Endothelial cell of umbilical vein (primary cell): ENCODE measurements at regions not wholly inside any gene's neighbourhood (a gene's known extent, or its start where the extent isn't known, plus 50 kb on each side); places are given as distances from the start of the nearest gene placed in this dataset.
A peak's percentile ranks its signal among the peaks of the same experiment; 100 is the strongest.

Experiments
- BruUV-seq: library from RNA; stranded (reverse); fragments of 400-500 nt; replicated peaks from 2 replicates; lab custom pipeline; 2021; lab: Mats Ljungman, UMichigan
- CTCF ChIA-PET: fragments of 300-600, 350-600 bp; sonication (Branson Sonifier 250); formaldehyde crosslinking; loops from one replicate; lab custom pipeline; 2021; ENCODE audit warnings: antibody characterized with exemption, inconsistent platforms; lab: Charles Lee
- POLR2A ChIA-PET: fragments of 300-600, 350-600 bp; sonication (Branson Sonifier 250); formaldehyde crosslinking; loops from one replicate; lab custom pipeline; 2021; ENCODE audit warnings: antibody characterized with exemption, inconsistent platforms; lab: Charles Lee
- DNase-seq: peaks from one replicate; pipeline ENCODE4 v3.0.0-alpha.2; 2011; ENCODE audit warnings: low read depth, low spot score
- FAIRE-seq: peaks from 2 replicates; lab custom pipeline; 2011; peaks lifted over from hg19 to GRCh38; lab: Jason Lieb, UNC
- H2AFZ ChIP-seq: 2 replicates; pipeline ENCODE4 v1.6.0; 2012; ENCODE audit warnings: low read depth, low read length, control low read depth, inconsistent platforms
- H3K27ac ChIP-seq: 2 replicates; pipeline ENCODE4 v1.5.1; 2011; ENCODE audit warnings: low read depth, mild to moderate bottlenecking, control low read depth, low read length, moderate library complexity; ENCODE audit not compliant: insufficient read depth
- H3K27me3 ChIP-seq, 2 experiments: 2 replicates each; pipeline versions ENCODE4 v1.6.0 to v1.6.1; 2011; ENCODE audit warnings: low read length in 2 of 2, mixed read lengths in 1 of 2; ENCODE audit not compliant: control insufficient read depth in 2 of 2, insufficient read depth in 2 of 2
- H3K36me3 ChIP-seq, 2 experiments: 2 replicates in 1 of 2; 3 replicates in 1 of 2; pipeline ENCODE4 v1.5.1; 2011; ENCODE audit warnings: low read length in 2 of 2, mild to moderate bottlenecking in 1 of 2, moderate library complexity in 1 of 2; ENCODE audit not compliant: control insufficient read depth in 2 of 2, insufficient read depth in 2 of 2; ENCODE audit errors: extremely low read depth in 1 of 2
- H3K4me1 ChIP-seq: 3 replicates; pipeline ENCODE4 v1.5.1; 2011; ENCODE audit warnings: mild to moderate bottlenecking, low read length; ENCODE audit not compliant: control insufficient read depth, insufficient read depth; ENCODE audit errors: extremely low read depth
- H3K4me2 ChIP-seq: 2 replicates; pipeline ENCODE4 v1.6.1; 2011; ENCODE audit warnings: low read length, control low read depth, mixed read lengths; ENCODE audit not compliant: insufficient read depth
- H3K4me3 ChIP-seq, 3 experiments: fragments of 200-600 bp in 1 of 3; sonication (generic), shearing (Covaris generic) in 1 of 3; replicated peaks in 1 of 3; 2 replicates each; pipeline ENCODE4 v1.5.1; 2011 to 2016; ENCODE audit warnings: control low read depth in 3 of 3, low read length in 3 of 3, mild to moderate bottlenecking in 2 of 3, inconsistent platforms in 1 of 3, low read depth in 1 of 3, moderate library complexity in 1 of 3; ENCODE audit not compliant: insufficient read depth in 1 of 3
- H3K79me2 ChIP-seq: 2 replicates; pipeline ENCODE4 v1.6.0; 2012; ENCODE audit warnings: low read length, inconsistent platforms; ENCODE audit not compliant: control insufficient read depth, insufficient read depth
- H3K9ac ChIP-seq: replicated peaks from 2 replicates; pipeline ENCODE3; 2011; ENCODE audit warnings: low read length, control low read depth; ENCODE audit not compliant: insufficient read depth; ENCODE audit errors: extremely low read depth
- H3K9me1 ChIP-seq: replicated peaks from 3 replicates; pipeline ENCODE4 v1.6.0; 2011; ENCODE audit warnings: mild to moderate bottlenecking, low read length; ENCODE audit not compliant: control insufficient read depth, insufficient read depth; ENCODE audit errors: extremely low read depth
- H3K9me3 ChIP-seq: replicated peaks from 2 replicates; pipeline ENCODE4 v1.5.1; 2012; ENCODE audit warnings: low read length, inconsistent platforms; ENCODE audit not compliant: control insufficient read depth, insufficient read depth
- H4K20me1 ChIP-seq: replicated peaks from 2 replicates; pipeline ENCODE3; 2011; ENCODE audit warnings: mild to moderate bottlenecking, low read length; ENCODE audit not compliant: control insufficient read depth, insufficient read depth; ENCODE audit errors: extremely low read depth
- EZH2 ChIP-seq: IDR thresholded peaks from 2 replicates; pipeline ENCODE4 v1.6.1; 2012; ENCODE audit warnings: borderline replicate concordance, low read depth, mild to moderate bottlenecking, moderate library complexity, low read length, inconsistent platforms; ENCODE audit not compliant: severe bottlenecking
- FOS ChIP-seq: IDR thresholded peaks from 2 replicates; pipeline ENCODE4 v1.6.1; 2011; ENCODE audit warnings: mild to moderate bottlenecking, low read length, moderate library complexity, borderline replicate concordance; ENCODE audit not compliant: insufficient read depth
- GATA2 ChIP-seq: IDR thresholded peaks from 2 replicates; pipeline ENCODE4 v1.7.0; 2011; ENCODE audit warnings: low read depth, mild to moderate bottlenecking, moderate library complexity, mixed read lengths, low read length; ENCODE audit not compliant: insufficient read length, insufficient read depth
- JUN ChIP-seq: IDR thresholded peaks from 2 replicates; pipeline ENCODE4 v1.6.1; 2011; ENCODE audit warnings: borderline replicate concordance, low read depth; ENCODE audit not compliant: insufficient read length, insufficient read depth
- MYC ChIP-seq: IDR thresholded peaks from one replicate; pipeline ENCODE4 v1.6.1; 2011; ENCODE audit warnings: mild to moderate bottlenecking, low read depth, low read length
- POLR2A ChIP-seq: IDR thresholded peaks from 2 replicates; pipeline ENCODE4 v1.6.1; 2012; ENCODE audit warnings: low read depth, mild to moderate bottlenecking, control low read depth, low read length
- POLR2AphosphoS5 ChIP-seq: IDR thresholded peaks from 2 replicates; pipeline ENCODE4 v1.6.1; 2012; ENCODE audit warnings: low read depth, mild to moderate bottlenecking, control low read depth, low read length, moderate library complexity; ENCODE audit not compliant: insufficient read depth
- dilution Hi-C: fragments of 300-500 bp; cut with MboI; formaldehyde crosslinking; loops from one replicate; pipeline ENCODE4 v1.15.0; 2019; ENCODE audit warnings: low sequenced_read_pairs; ENCODE audit not compliant: extremely low pct_ligation_motif_present
- intact Hi-C: fragments of 100-400 bp; cut with micrococcal nuclease; formaldehyde crosslinking; loops from one replicate; pipeline ENCODE4 v1.10.0; 2022
- TF ChIP-seq, protein P1 (sequence below): IDR thresholded peaks from 2 replicates; pipeline ENCODE4 v1.6.1; 2011; ENCODE audit not compliant: insufficient read depth, insufficient read length
- TF ChIP-seq, protein P2 (sequence below), 2 donors: IDR thresholded peaks; 1 replicate in 1 of 2; 2 replicates in 1 of 2; pipeline ENCODE4 v1.5.1; 2011; ENCODE audit warnings: low read length in 2 of 2, mild to moderate bottlenecking in 2 of 2, moderate library complexity in 2 of 2, control low read depth in 1 of 2, inconsistent platforms in 1 of 2, low read depth in 1 of 2; ENCODE audit not compliant: insufficient read depth in 1 of 2; ENCODE audit errors: extremely low read depth in 1 of 2

DNA sequence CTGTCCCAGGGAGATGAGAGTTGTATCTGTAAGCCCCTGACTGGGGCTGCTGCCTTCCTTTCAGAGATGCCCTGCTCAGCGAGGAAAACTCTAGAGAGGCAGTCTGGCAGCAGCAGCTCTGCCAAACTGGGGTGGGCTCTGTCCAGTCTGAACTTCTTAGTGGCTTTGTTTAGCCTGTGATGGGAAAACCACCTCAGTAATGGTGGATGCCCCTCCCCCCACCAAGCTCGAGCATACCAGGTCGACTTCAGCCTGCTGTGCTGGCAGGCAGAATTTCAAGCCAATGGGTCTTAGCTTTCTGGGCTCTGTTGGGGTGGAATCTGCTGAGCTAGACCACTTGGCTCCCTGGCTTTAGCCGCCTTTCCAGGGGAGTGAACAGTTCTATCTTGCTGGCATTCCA, 218.3 kb downstream of the TUSC7 start:
- no peak for TF ChIP-seq GATA2
- no peak for TF ChIP-seq EZH2
- TF ChIP-seq POLR2AphosphoS5, result no peak
- no peak for TF ChIP-seq JUN
- TF ChIP-seq, protein P1, sequence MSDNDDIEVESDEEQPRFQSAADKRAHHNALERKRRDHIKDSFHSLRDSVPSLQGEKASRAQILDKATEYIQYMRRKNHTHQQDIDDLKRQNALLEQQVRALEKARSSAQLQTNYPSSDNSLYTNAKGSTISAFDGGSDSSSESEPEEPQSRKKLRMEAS, result no peak
- no TSS peak for BruUV-seq
- FAIRE-seq (no peak), DNase-seq (no peak)
- dilution Hi-C loops (no loop called here), intact Hi-C loops (loop anchor here (2.0 kb wide), 3 partner anchors 63 to 1781 kb away; partner anchors contain the start of gene ZBTB20)
- no peak overlapping the region for H3K4me2 ChIP-seq
- peaks cover 26% of the 10 kb centered on the region for H3K4me1 ChIP-seq
- no peaks in the 10 kb centered on the region for H4K20me1 ChIP-seq
- H3K27me3 ChIP-seq, result no peaks in the 10 kb centered on the region
- ChIA-PET CTCF (interaction anchor here (1.0 kb wide), 1 partner anchor 16 kb away, joined by 3 read pairs; no protein-coding TSS in a partner anchor), POLR2A (no interaction called here)
- H3K9me3 ChIP-seq, result no peaks in the 10 kb centered on the region
- H2AFZ ChIP-seq, result no peak overlapping the region
- H3K4me3 ChIP-seq, result no peak overlapping the region
- no peaks in the 10 kb centered on the region for H3K9me1 ChIP-seq
- no peak overlapping the region for H3K27ac ChIP-seq
- no peak overlapping the region for H3K9ac ChIP-seq
- H3K79me2 ChIP-seq, result no peaks in the 10 kb centered on the region
- H3K36me3 ChIP-seq, result no peaks in the 10 kb centered on the region

DNA sequence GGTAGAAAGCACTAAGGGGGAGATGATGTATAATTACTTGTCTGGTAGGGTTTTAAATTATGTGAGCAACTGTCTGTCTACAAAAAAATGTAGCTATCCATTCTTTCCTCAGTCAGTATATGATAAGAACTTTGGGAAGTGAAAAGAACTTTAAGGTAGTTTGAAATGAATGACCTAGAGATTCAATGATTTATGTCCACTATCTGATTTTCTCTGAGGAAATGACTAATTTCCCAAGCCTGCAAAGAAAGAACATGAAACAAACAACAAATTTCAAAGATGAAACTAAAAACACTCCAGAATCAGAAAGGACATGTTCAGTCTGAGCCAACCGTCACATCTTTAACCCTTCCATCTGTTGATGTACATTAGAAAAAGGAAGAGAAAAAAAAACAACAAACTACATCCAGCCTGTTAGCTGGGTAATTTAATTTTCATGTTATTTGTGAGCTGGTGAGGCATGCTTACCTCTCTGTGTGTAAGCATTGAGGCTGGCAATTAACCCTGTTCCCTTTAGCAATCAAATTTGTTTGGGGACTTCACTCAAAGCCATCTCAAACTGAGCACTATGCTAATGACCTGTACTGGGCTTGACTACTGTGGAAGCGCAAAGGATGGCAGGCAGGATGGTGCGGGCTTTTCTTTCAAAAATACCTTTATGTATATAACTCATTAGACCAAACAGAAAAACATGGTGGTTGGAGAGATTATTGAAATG, 220.1 kb downstream of the TUSC7 start:
- intact Hi-C loops (loop anchor here (1.0 to 2.0 kb wide), 4 partner anchors 65 to 1783 kb away; partner anchors contain the start of gene ZBTB20), dilution Hi-C loops (no loop called here)
- Histone ChIP-seq H3K36me3 (no peaks in the 10 kb centered on the region), H3K27ac (peak overlapping the region; percentile 93), H3K9me3 (no peaks in the 10 kb centered on the region), H3K4me1 (peaks cover 26% of the 10 kb centered on the region), H3K9ac (peak overlapping the region; percentile 62), H3K79me2 (no peaks in the 10 kb centered on the region), H3K4me3 (peak overlapping the region in 1 of 3 experiments; percentile 38), H3K4me2 (peak overlapping the region; percentile 90), H2AFZ (peak overlapping the region; percentile 82), H3K9me1 (no peaks in the 10 kb centered on the region), H3K27me3 (no peaks in the 10 kb centered on the region), H4K20me1 (no peaks in the 10 kb centered on the region)
- TSS peak; percentile 36 for BruUV-seq
- POLR2A ChIA-PET, result no interaction called here
- peak; percentile 76 for DNase-seq
- TF ChIP-seq, protein P2, sequence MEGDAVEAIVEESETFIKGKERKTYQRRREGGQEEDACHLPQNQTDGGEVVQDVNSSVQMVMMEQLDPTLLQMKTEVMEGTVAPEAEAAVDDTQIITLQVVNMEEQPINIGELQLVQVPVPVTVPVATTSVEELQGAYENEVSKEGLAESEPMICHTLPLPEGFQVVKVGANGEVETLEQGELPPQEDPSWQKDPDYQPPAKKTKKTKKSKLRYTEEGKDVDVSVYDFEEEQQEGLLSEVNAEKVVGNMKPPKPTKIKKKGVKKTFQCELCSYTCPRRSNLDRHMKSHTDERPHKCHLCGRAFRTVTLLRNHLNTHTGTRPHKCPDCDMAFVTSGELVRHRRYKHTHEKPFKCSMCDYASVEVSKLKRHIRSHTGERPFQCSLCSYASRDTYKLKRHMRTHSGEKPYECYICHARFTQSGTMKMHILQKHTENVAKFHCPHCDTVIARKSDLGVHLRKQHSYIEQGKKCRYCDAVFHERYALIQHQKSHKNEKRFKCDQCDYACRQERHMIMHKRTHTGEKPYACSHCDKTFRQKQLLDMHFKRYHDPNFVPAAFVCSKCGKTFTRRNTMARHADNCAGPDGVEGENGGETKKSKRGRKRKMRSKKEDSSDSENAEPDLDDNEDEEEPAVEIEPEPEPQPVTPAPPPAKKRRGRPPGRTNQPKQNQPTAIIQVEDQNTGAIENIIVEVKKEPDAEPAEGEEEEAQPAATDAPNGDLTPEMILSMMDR (IDR thresholded peaks at IDR 0.05; ENCODE audit: extremely low read depth in 1 of 2, insufficient read depth in 1 of 2, low read depth in 1 of 2, low read length in 2 of 2), result no peak
- TF ChIP-seq GATA2 (peak; percentile 77), FOS (peak; percentile 53), JUN (peak; percentile 79), POLR2A (no peak), EZH2 (no peak), POLR2AphosphoS5 (peak; percentile 26), MYC (no peak)
- TF ChIP-seq, protein P1, result no peak
- peak; percentile 83 for FAIRE-seq
- CTCF ChIA-PET, result interaction anchor here (1.0 to 1.4 kb wide), 2 partner anchors 9 to 159 kb away, joined by 3 to 4 read pairs; no protein-coding TSS in a partner anchor
